H1 (cell line): ENCODE measurements at regions not wholly inside any gene's neighbourhood (a gene's known extent, or its start where the extent isn't known, plus 50 kb on each side); places are given as distances from the start of the nearest gene placed in this dataset.

Experiments
- CHD7 ChIP-seq: fragments of 300-600 bp; sonication (generic); IDR thresholded peaks from 2 replicates; pipeline ENCODE4 v1.7.1; 2012; ENCODE audit warnings: low read length, moderate library complexity, mild to moderate bottlenecking, inconsistent platforms; ENCODE audit not compliant: insufficient replicate concordance

- TF ChIP-seq CHD7, result no peak
Observed at GRCh38 chr14:99004112-99004511, 267.9 kb downstream of the BCL11B start (continued).
